ENCODE measurements at regions not wholly inside any gene's neighbourhood (a gene's known extent, or its start where the extent isn't known, plus 50 kb on each side); places are given as distances from the start of the nearest gene placed in this dataset.
"Not testable (repeated sequence)": the region's sequence is repeated elsewhere in the genome, so short reads cannot be mapped to it uniquely, and the experiment has no call there.

- not testable (repeated sequence) for TF ChIP-seq CTCF, POLR2A (IDR thresholded peaks at IDR 0.05)
Measured at GRCh38 chr1:192911896-192912656, 103.2 kb downstream of the RGS2 start.
